ENCODE measurements at regions not wholly inside any gene's neighbourhood (a gene's known extent, or its start where the extent isn't known, plus 50 kb on each side); places are given as distances from the start of the nearest gene placed in this dataset.

DNA sequence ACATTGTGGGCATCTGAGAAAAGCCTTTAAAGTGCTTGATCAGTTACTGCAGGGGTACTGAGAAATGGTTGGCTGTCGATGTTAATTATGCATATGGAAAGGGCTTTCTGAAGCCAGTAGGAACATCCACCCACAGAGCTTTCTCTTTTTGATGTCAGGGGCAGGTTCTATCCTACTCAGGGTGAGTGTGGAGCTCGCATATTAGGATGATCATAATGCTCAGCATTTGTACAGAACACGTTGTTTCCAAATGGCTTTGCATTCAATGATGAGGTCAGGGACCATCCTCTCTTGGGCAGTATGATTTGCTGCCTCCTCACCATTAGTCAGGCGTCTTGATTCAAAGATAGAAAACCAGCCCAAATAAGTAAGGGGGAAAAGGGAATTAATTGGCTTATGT lies 141.9 kb downstream of the HMHB1 start:
- TF ChIP-seq, protein P1, sequence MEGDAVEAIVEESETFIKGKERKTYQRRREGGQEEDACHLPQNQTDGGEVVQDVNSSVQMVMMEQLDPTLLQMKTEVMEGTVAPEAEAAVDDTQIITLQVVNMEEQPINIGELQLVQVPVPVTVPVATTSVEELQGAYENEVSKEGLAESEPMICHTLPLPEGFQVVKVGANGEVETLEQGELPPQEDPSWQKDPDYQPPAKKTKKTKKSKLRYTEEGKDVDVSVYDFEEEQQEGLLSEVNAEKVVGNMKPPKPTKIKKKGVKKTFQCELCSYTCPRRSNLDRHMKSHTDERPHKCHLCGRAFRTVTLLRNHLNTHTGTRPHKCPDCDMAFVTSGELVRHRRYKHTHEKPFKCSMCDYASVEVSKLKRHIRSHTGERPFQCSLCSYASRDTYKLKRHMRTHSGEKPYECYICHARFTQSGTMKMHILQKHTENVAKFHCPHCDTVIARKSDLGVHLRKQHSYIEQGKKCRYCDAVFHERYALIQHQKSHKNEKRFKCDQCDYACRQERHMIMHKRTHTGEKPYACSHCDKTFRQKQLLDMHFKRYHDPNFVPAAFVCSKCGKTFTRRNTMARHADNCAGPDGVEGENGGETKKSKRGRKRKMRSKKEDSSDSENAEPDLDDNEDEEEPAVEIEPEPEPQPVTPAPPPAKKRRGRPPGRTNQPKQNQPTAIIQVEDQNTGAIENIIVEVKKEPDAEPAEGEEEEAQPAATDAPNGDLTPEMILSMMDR (IDR thresholded peaks at IDR 0.05), result no peak
- TF ChIP-seq POLR2A (IDR thresholded peaks at IDR 0.05; ENCODE audit: low read depth), result no peak
